Bronchial epithelial cell (primary cell): ENCODE measurements at regions not wholly inside any gene's neighbourhood (a gene's known extent, or its start where the extent isn't known, plus 50 kb on each side); places are given as distances from the start of the nearest gene placed in this dataset.
"Not testable (repeated sequence)": the region's sequence is repeated elsewhere in the genome, so short reads cannot be mapped to it uniquely, and the experiment has no call there.

Experiments
- DNase-seq: peaks from one replicate; pipeline ENCODE4 v3.0.0-alpha.2; 2010; ENCODE audit warnings: low read depth
- FAIRE-seq: peaks from 2 replicates; lab custom pipeline; 2011; peaks lifted over from hg19 to GRCh38; lab: Jason Lieb, UNC
- H3K27me3 ChIP-seq: 2 replicates; pipeline ENCODE4 v1.5.1; 2011; ENCODE audit warnings: low read length; ENCODE audit not compliant: control insufficient read depth, insufficient read depth
- H3K36me3 ChIP-seq: 2 replicates; pipeline ENCODE4 v1.5.1; 2011; ENCODE audit warnings: low read length; ENCODE audit not compliant: control insufficient read depth, insufficient read depth
- H3K4me3 ChIP-seq: 2 replicates; pipeline ENCODE4 v1.5.1; 2011; ENCODE audit warnings: mild to moderate bottlenecking, low read depth, low read length, control low read depth
- TF ChIP-seq, protein P1 (sequence below): IDR thresholded peaks from 2 replicates; pipeline ENCODE4 v1.5.1; 2011; ENCODE audit warnings: mild to moderate bottlenecking, moderate library complexity, low read length, control low read depth, inconsistent platforms; ENCODE audit not compliant: insufficient read depth, severe bottlenecking

DNA sequence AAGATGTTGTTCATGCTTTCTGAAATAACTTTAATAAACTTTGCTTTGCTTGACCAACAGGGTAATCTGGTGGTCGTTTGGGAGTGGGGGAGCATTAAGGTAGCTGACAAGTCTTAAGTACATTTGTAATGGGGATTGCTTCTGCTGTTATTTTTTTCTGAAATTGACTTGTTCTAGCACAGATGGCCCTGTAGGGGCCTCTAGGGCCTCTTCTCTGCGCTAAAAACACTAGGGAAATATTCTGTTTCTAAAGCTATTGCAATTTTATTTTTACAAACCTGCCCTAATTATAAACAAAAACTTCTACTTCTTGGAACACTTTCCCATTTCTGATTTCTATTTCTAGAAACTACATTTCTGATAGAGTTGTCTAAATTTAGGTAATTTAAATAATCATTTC, 191.3 kb upstream of the KCNJ3 start:
- FAIRE-seq (no peak), DNase-seq (no peak)
- TF ChIP-seq, protein P1, sequence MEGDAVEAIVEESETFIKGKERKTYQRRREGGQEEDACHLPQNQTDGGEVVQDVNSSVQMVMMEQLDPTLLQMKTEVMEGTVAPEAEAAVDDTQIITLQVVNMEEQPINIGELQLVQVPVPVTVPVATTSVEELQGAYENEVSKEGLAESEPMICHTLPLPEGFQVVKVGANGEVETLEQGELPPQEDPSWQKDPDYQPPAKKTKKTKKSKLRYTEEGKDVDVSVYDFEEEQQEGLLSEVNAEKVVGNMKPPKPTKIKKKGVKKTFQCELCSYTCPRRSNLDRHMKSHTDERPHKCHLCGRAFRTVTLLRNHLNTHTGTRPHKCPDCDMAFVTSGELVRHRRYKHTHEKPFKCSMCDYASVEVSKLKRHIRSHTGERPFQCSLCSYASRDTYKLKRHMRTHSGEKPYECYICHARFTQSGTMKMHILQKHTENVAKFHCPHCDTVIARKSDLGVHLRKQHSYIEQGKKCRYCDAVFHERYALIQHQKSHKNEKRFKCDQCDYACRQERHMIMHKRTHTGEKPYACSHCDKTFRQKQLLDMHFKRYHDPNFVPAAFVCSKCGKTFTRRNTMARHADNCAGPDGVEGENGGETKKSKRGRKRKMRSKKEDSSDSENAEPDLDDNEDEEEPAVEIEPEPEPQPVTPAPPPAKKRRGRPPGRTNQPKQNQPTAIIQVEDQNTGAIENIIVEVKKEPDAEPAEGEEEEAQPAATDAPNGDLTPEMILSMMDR = no peak
- H3K4me3 ChIP-seq = no peak overlapping the region
- H3K36me3 ChIP-seq = no peaks in the 10 kb centered on the region
- no peaks in the 10 kb centered on the region for H3K27me3 ChIP-seq

DNA sequence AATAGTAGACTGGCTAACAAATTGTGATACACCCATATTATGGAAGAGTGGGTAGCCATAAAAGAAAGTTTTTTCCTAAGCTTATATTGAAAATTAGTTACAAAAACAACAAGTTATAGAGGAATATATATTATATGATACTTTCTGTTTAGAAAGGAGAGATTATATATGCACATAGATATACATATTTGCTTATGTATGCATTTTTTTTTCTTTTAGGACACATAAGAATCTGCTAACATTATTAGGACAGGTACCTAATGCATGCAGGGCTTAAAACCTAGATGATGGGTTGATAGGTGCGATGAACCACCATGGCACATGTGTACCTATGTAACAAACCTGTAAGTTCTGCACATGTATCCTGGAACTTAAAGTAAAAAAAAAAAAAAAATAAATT, 179.6 kb upstream of the KCNJ3 start:
- H3K4me3 ChIP-seq = no peak overlapping the region
- TF ChIP-seq, protein P1 = no peak
- H3K27me3 ChIP-seq = no peaks in the 10 kb centered on the region
- no peaks in the 10 kb centered on the region for H3K36me3 ChIP-seq
- DNase-seq (no peak), FAIRE-seq (no peak)

DNA sequence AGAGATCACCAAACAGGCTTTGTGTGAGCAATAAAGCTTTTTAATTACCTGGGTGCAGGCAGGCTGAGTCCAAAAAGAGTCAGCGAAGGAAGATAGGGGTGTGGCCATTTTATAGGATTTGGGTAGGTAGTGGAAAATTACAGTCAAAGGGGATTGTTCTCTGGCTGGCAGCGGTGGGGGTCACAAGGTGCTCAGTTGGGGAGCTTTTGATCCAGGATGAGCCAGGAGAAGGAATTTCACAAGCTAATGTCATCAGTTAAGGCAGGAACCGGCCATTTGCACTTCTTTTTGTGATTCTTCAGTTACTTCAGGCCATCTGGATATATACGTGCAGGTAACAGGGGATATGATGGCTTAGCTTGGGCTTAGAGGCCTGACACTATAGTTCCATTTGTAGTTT, 177.5 kb upstream of the KCNJ3 start:
- not testable (repeated sequence) for H3K4me3 ChIP-seq, H3K27me3 ChIP-seq, H3K36me3 ChIP-seq, FAIRE-seq, DNase-seq

DNA sequence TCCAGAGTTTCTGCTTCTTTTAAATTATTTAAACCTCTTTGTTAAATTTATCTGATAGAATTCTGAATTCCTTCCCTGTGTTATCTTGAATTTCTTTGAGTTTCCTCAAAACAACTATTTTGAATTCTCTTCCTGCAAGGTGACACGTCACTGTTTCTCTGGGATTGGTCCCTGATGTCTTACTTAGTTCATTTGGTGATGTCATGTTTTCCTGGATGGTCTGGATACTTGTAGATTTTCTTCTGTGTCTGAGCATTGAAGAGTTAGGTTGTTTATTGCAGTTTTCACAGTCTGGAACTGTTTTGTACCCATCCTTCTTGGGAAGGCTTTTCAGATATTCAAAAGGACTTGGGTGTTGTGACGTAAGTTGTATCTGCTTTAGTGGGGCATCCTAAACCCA, 172.3 kb upstream of the KCNJ3 start:
- Histone ChIP-seq H3K36me3 (no peaks in the 10 kb centered on the region), H3K27me3 (no peaks in the 10 kb centered on the region), H3K4me3 (no peak overlapping the region)
- DNase-seq = no peak
- no peak for FAIRE-seq
- TF ChIP-seq, protein P1 = no peak

DNA sequence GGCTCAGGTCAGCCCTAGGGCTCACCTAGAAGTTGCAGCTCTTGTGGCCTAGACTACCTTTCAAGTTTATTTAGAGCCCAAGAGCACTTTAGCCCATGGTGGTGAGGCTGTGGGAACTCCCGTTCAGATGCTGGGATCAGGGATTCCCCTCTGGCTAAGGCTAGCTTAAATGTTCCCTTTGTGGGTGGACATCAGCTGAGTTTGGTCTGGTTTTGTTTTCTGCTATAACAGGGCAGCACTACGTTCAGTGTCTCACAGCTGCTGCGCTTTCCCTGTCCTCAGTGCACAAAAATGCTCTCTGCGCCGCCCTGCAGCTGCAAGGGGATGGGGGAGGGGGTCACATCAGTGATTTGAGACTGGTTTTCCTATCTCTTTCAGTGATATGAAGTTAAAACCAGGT, 170.5 kb upstream of the KCNJ3 start:
- TF ChIP-seq, protein P1 = no peak
- Histone ChIP-seq H3K36me3 (no peaks in the 10 kb centered on the region), H3K27me3 (no peaks in the 10 kb centered on the region), H3K4me3 (no peak overlapping the region)
- FAIRE-seq (no peak), DNase-seq (no peak)

DNA sequence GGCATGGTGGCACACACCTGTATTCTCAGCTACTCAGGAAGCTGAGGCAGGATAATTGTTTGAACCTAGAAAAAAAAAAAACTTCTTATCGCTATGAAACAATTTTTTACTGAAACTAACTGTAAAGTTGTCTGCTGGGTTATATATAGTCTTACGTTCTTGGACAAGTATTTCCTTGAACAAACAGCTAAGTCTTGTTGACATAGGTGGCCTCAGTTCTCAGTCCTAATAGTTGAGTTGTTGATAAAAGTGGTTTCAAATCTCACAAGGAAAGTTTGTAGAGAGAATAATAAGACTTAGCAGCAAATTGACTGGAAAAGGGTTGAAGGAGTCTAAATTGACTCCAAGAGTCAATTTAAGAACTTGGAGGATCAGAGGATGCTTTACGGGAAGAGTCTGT, 166.5 kb upstream of the KCNJ3 start:
- Histone ChIP-seq H3K27me3 (no peaks in the 10 kb centered on the region), H3K4me3 (no peak overlapping the region), H3K36me3 (no peaks in the 10 kb centered on the region)
- no peak for FAIRE-seq
- DNase-seq = no peak
- TF ChIP-seq, protein P1 = no peak
